ENCODE measurements at regions not wholly inside any gene's neighbourhood (a gene's known extent, or its start where the extent isn't known, plus 50 kb on each side); places are given as distances from the start of the nearest gene placed in this dataset.

DNA sequence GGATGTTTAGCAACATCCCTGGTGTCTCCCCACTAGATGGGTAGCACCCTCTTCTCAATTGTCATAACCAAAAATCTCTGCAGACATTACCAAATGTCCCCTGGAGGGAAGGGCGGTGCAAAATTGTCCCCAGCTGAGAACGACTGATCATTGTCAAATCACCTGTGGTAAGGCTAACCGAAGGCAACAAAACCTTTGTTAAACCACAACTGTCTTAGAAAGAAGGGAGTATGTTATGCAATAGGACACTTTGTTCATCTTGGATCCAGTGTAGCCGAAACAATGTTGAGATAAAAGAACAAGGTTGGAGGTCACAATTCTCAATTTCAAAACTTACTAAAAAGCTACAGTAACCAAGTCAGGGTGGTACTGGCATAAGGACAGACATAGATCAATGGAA is 50.3 kb upstream of the ST3GAL5 start:
- H3K4me3 Mint-ChIP-seq = no peak overlapping the region
- H3K27me3 Mint-ChIP-seq (ENCODE audit: low read depth) = no peaks in the 10 kb centered on the region
- POLR2A ChIA-PET = no interaction called here
- peaks cover 23% of the 10 kb centered on the region for H3K36me3 Mint-ChIP-seq
- no peak overlapping the region for H3K27ac Mint-ChIP-seq
- peaks cover 44% of the 10 kb centered on the region for H3K9me3 Mint-ChIP-seq
- no peak for DNase-seq (ENCODE audit: low spot score)
- no peak for TF ChIP-seq ZNF232 (CRISPR knock-in tag; IDR thresholded peaks at IDR 0.05)
- no peak for TF ChIP-seq TEAD4 (CRISPR knock-in tag; IDR thresholded peaks at IDR 0.05)
- no peak for TF ChIP-seq SOX15 (CRISPR knock-in tag; IDR thresholded peaks at IDR 0.05)
- TF ChIP-seq, protein P1, sequence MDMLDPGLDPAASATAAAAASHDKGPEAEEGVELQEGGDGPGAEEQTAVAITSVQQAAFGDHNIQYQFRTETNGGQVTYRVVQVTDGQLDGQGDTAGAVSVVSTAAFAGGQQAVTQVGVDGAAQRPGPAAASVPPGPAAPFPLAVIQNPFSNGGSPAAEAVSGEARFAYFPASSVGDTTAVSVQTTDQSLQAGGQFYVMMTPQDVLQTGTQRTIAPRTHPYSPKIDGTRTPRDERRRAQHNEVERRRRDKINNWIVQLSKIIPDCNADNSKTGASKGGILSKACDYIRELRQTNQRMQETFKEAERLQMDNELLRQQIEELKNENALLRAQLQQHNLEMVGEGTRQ (CRISPR knock-in tag; IDR thresholded peaks at IDR 0.05) = no peak
- CTCF ChIA-PET = no interaction called here
- ATAC-seq = no peak
- peaks cover 12% of the 10 kb centered on the region for H3K4me1 Mint-ChIP-seq
